HepG2 (cell line): ENCODE measurements at regions not wholly inside any gene's neighbourhood (a gene's known extent, or its start where the extent isn't known, plus 50 kb on each side); places are given as distances from the start of the nearest gene placed in this dataset.

Source experiments
- CTCF ChIP-seq: sonication (generic); formaldehyde crosslinking; IDR thresholded peaks from 2 replicates; pipeline ENCODE4 v1.5.0; 2020; ENCODE audit warnings: mild to moderate bottlenecking, missing genetic modification reagents, moderate library complexity
- ETS1 ChIP-seq: sonication (generic); formaldehyde crosslinking; IDR thresholded peaks from 2 replicates; pipeline ENCODE4 v1.4.0; 2020; ENCODE audit warnings: missing genetic modification reagents
- FOXA3 ChIP-seq: IDR thresholded peaks from 2 replicates; pipeline ENCODE4 v1.6.1; 2016; ENCODE audit warnings: missing genetic modification reagents, missing compliant biosample characterization
- GATAD2A ChIP-seq: IDR thresholded peaks from 2 replicates; pipeline ENCODE4 v1.6.1; 2016
- GLI4 ChIP-seq: sonication (generic); formaldehyde crosslinking; IDR thresholded peaks from 2 replicates; pipeline ENCODE4 v1.5.1; 2020; ENCODE audit warnings: missing genetic modification reagents, mild to moderate bottlenecking, moderate library complexity, borderline replicate concordance
- MBNL3 ChIP-seq: fragments of 250-450 bp; sonication (Bioruptor Pico); conservative IDR thresholded peaks from 2 replicates; pipeline ENCODE4 v1.8.0; 2022; ENCODE audit warnings: mild to moderate bottlenecking, inconsistent platforms
- MYNN ChIP-seq: sonication (generic); formaldehyde crosslinking; IDR thresholded peaks from 2 replicates; pipeline ENCODE4 v1.4.0; 2020; ENCODE audit warnings: mild to moderate bottlenecking, low read depth, missing genetic modification reagents
- NR2F2 ChIP-seq: IDR thresholded peaks from 2 replicates; pipeline ENCODE4 v1.6.1; 2012; ENCODE audit warnings: low read depth, inconsistent platforms, borderline replicate concordance
- PHF8 ChIP-seq: sonication (generic); formaldehyde crosslinking; IDR thresholded peaks from 2 replicates; pipeline ENCODE4 v1.5.0; 2020; ENCODE audit warnings: missing genetic modification reagents
- POLR2AphosphoS5 ChIP-seq: IDR thresholded peaks from 2 replicates; pipeline ENCODE4 v1.6.1; 2012; ENCODE audit warnings: low read depth, low read length
- TEAD3 ChIP-seq: optimal IDR thresholded peaks from 2 replicates; pipeline ENCODE3; 2016; ENCODE audit warnings: borderline replicate concordance
- ZBTB44 ChIP-seq: sonication (generic); formaldehyde crosslinking; IDR thresholded peaks from 2 replicates; pipeline ENCODE4 v1.4.0; 2020; ENCODE audit warnings: missing genetic modification reagents

GRCh38 chr14:95025218-95025617 lies 132.1 kb downstream of the DICER1 start:
- TF ChIP-seq GLI4 (no peak), MYNN (no peak), FOXA3 (CRISPR knock-in tag) (no peak), ZBTB44 (no peak), POLR2AphosphoS5 (no peak), ETS1 (no peak), PHF8 (CRISPR knock-in tag) (no peak), NR2F2 (no peak), CTCF (no peak), TEAD3 (CRISPR knock-in tag) (no peak), MBNL3 (CRISPR knock-in tag) (no peak), GATAD2A (no peak)
